PFSK-1 (cell line): ENCODE measurements at regions not wholly inside any gene's neighbourhood (a gene's known extent, or its start where the extent isn't known, plus 50 kb on each side); places are given as distances from the start of the nearest gene placed in this dataset.

ENCODE experiments used
- FOXP2 ChIP-seq: optimal IDR thresholded peaks from 2 replicates; pipeline ENCODE3; 2011; ENCODE audit warnings: borderline replicate concordance, control low read depth, inconsistent platforms; ENCODE audit not compliant: insufficient read depth; ENCODE audit errors: extremely low read length, extremely low read depth
- POLR2AphosphoS5 ChIP-seq: IDR thresholded peaks from 2 replicates; pipeline ENCODE4 v1.6.1; 2012; ENCODE audit warnings: low read depth, mild to moderate bottlenecking, control low read depth, low read length, moderate library complexity
- SIN3A ChIP-seq: IDR thresholded peaks from 2 replicates; pipeline ENCODE4 v1.6.1; 2012; ENCODE audit warnings: mild to moderate bottlenecking, low read length, moderate library complexity, borderline replicate concordance; ENCODE audit not compliant: insufficient read depth
- TAF1 ChIP-seq: IDR thresholded peaks from 2 replicates; pipeline ENCODE4 v1.6.1; 2012; ENCODE audit warnings: low read length, control low read depth, borderline replicate concordance; ENCODE audit not compliant: insufficient read depth

- TF ChIP-seq TAF1 (no peak), SIN3A (no peak), POLR2AphosphoS5 (no peak), FOXP2 (no peak)
Observed at GRCh38 chr10:124307591-124307990, 111.1 kb downstream of the OAT start.
